ENCODE measurements at regions not wholly inside any gene's neighbourhood (a gene's known extent, or its start where the extent isn't known, plus 50 kb on each side); places are given as distances from the start of the nearest gene placed in this dataset.

DNA sequence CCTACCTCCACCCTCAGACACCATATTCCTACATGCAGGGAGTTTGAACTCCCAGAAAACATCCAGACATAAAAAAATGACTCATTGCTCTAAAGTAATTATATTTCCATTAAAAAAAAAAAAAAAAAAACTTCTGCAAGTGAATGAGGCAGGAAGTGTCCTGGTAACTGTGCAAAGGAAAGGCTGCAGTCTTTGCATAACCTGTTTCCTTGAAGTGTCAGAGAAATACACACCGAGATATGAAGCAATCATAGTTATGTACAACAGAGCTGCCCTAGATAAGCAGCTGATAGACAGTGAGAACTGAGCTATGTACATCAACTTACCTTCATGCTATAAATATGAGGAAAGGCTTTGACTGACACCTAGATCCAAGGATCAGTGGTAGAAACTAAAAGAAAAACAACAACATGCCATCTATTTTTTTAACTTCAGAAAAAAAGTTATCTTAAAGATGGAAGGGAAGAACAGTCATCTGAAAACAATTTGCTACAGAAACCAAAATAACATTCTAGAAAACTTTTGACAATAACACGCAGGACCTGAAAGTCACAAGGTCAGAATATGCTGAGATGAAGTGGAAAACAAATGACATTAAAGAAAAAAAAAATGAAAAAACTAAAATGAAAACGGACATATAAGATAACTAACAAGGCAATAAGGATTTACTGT lies 263.2 kb downstream of the SEC23A start:
- no peak for DNase-seq

GRCh38 chr14:38838979-38839323 lies 264.1 kb downstream of the SEC23A start:
- DNase-seq = no peak

DNA sequence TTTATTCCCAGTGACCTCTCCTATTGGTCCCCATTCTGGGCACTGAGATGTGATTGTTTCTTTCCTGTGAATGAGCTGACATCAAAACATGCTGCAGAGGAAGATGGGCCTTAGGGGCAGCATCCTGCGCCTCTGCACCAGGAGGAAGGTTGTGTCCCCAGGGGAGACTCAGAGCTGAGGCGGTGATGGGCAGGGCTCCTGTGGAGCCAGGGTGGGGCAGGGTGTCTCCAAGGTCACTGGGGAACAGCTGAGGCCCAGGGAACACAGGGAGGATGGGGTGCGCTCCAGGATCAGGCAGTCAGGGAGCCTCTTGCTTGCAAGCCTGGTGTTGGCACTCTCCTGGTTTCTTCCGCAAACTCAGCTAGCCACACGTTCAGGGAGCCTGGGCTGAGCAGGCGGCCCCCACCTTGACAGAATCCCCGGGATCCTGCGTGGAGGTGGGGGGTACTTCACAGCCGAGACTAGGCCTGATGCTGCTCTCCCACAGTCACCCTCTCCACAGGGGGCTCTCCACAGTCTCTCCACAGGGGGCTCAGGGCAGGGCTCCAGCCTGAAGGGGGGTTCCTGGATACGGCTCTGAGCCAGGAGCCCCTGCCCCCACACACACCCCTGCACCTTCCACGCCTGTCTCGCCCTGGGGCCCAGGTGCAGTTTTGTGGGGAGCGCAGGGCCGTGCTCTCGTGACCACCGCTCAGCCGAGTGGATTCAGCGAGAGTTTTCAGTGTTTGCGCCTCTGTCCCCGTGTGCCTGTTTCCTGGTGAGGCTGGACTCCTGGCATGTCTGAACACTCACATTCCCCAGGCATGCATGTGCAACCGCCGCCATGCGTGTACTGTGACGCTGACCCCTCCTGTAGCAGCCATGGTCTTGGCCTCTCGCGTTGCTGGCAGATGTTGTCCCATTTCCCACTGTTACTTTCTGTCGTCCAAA lies 264.7 kb downstream of the SEC23A start:
- DNase-seq = no peak

- no peak for DNase-seq
Measured at GRCh38 chr14:38837343-38838048, 265.5 kb downstream of the SEC23A start.

- no peak for DNase-seq
Measured at GRCh38 chr14:38836539-38836938, 266.5 kb downstream of the SEC23A start.

DNA sequence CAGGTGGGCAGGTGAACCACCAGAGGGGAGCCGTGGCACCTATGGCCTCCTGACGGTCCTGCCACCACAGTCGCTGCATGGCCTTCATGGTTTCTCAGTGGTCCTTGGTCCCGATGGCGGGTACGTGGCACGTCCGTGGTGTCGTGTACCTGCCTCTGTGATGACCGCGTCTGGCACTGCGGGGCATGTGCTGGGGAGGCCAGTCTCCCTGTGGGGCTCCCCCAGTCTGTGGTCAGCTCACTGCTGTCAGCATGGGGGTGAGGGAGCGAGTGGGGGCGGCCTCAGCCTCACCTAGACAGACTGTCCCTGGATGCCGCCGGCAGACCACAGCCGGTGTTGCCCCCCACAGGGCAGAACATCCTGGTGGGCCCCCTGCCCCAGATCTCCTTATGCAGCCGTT lies 267.2 kb downstream of the SEC23A start:
- no peak for DNase-seq

GRCh38 chr14:38828183-38828827 lies 274.7 kb downstream of the SEC23A start:
- no peak for DNase-seq

DNA sequence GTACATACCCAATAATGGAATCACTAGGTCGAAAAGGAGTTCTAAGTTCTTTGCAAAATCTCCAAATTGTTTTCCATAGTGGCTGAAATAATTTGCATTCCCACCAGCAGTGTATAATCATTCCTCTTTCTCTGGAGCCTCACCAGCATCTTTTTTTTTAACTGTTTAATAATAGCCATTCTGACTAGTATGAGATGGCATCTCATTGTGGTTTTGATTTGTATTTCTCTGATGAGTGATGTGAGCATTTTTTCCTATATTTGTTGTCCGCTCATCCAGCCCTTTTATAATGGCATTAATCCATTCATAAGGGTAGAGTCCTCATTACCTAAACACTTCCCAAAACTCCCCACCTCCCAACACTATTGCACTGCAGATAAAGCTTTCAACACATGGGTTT lies 278.3 kb downstream of the SEC23A start:
- no peak for DNase-seq

DNA sequence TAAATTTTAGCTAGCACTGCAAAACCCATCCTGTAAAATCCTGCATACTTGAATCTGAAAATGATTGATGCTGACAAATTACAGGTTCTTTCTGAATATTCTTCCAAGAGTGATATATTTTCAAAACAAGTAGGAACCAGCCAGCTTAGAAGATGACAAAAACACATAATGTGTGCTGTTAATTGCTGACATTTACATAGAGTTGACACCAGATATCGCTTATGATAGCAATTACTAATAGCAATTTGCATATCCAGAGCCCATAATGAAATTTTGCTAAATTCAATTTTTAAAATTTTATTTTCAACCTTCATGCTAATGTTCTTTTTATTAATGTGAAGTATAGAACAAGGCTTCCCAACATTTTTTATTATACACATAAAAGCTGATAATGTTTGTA lies 284.5 kb downstream of the SEC23A start:
- DNase-seq = no peak

DNA sequence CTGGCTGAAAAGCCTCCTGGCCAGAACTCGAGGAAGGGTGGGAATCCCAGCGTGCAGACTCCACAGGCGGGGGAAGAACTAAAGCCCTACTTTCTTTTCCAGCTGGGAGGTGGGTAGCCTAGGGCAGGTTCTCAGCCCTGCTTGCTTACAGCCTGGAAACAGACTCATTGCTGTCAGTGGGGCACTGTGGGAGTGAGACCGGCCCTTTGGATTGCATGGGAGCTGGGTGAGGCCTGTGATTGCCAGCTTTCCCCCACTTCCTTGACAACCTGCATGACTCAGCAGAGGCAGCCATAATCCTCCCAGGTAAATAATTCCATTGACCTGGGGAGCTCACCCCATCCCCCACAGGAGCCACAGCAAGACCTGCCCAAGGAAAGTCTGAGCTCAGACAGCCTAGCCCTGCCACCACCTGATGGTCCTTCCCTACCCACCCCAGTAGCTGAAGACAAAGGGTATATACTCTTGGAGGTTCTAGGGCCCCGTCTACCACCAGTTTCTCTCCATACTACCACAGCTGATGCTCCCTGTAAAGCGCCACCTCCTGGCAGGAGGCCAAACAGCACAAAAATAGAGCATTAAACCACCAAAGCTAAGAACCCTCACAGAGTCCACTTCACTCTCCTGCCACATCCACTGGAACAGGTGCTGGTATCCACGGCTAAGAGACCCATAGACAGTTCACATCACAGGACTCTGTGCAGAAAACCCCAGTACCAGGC lies 294.1 kb downstream of the SEC23A start:
- DNase-seq = no peak

GRCh38 chr14:38799671-38800070 lies 303.4 kb downstream of the SEC23A start:
- DNase-seq = no peak

- DNase-seq = no peak
Measured at GRCh38 chr14:38794677-38795076, 308.4 kb downstream of the SEC23A start.

DNA sequence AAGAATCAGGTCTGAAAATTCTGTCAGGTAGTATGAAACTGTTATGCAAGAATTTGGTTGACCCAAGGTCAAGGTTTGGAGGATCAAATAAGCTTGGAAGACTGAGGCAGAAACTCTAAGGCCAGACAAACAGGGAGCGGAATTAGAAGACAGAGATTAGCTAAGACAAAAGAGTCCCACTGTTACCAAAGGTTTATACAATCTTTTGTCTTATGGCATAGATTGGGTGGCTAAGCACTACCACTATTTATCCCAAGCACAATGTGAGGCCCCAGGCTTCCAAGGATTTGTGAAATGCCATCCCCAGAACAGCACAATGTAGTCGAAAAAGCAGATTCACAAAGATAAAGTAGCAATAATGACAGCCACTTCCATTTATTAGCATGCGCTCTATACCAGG lies 311.2 kb downstream of the SEC23A start:
- DNase-seq = no peak

- no peak for DNase-seq
Measured at GRCh38 chr14:38790916-38791315, 312.1 kb downstream of the SEC23A start.

GRCh38 chr14:38789805-38790204 lies 313.2 kb downstream of the SEC23A start:
- no peak for DNase-seq

DNA sequence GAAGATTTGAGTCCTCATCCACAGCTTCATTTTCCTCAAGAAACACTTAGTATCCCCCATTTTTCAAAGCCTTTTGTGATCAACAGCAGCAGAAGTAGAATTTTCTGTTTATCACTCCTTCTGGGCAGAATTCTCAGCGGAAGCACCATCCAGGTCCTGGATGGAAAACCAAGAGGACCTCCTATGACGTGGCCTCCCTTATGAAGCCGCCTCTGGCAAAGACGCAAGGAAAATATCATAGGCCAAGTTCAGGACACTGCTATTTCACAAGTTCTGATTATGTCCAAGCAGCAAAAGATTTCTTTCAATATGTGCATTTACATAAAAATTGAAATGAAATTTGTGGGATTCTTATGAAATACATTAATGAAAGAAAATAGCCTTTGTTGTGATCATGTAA lies 315.0 kb downstream of the SEC23A start:
- no peak for DNase-seq

- no peak for DNase-seq
Measured at GRCh38 chr14:38786921-38787320, 316.1 kb downstream of the SEC23A start.

DNA sequence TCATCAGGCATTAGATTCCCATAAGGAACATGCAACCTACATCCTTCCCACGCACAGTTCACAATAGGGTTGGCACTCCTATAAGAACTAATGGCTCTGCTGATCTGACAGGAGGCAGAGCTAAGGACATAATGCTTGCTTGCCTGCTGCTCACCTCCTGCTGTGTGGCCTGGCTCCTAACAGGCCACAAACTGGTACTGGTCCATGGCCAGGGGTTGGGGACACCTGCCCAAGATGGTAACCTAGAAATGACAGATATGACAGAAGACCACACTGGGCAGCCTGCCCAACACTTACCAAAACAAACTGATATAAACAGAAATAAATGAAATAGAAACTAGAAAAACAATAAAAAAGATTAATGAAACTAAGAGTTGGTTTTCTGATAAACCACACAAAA lies 325.6 kb downstream of the SEC23A start:
- no peak for DNase-seq

- DNase-seq = no peak
Measured at GRCh38 chr14:38775986-38776385, 327.0 kb downstream of the SEC23A start.

DNA sequence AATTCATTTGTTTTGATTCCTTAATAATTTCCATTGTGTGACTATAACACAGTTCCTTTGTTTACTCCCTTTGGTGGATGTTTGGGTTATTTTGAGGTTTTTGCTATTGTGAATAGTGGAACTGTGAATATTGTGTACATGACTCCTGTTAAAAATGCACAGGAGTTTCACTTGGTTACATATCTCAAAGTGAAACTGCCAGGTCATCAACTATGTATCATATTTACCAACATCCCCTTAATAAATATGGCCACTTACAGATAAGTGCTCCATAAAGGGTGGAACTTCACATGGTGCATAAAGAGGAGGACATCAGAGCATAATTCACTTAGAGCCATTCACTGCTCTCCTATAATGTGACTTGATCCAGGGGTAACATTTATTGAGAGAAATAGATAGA lies 328.9 kb downstream of the SEC23A start:
- DNase-seq = no peak

DNA sequence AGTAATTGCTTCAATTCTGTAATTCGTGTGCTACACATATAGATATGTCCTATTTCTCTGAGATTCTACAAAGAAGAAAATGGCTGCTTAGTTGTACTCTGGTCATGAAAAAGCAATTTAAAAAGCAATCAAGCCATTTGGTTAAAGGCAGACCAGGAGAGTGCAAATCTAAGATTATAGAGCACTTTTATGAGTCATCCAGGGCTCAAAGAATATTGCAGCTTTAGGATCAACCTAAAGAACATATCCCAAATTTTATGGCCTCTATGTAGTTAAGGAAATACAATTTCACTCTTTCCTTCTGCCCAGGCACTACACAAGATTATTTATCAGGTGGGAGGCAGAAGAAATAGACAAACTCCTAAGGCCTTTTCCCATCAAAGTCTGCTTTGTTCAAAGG lies 332.8 kb downstream of the SEC23A start:
- no peak for DNase-seq

DNA sequence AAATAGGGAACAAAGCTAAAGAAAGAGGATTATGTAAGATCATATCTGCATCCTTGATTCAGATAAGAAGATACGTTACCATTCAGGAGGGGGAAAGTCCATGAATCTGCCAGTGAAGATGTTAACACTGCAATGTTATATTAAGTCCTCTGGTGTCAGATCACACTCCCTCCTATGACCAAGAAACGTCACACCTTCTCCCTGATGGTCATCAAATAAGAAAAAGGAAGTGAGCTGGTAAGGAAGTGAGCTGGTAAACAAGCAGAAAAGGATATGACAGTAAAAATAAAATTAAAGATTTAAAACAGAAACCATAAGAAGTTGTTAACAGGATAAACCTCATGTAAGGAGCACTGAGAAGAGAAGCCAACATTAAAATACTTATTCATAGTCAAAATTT lies 340.2 kb downstream of the SEC23A start:
- DNase-seq = no peak

GRCh38 chr14:38762426-38762825 lies 340.6 kb downstream of the SEC23A start:
- no peak for DNase-seq

Measured in CD4-positive, alpha-beta T cell treated with Interleukin-4 for 1 hour (primary cell).